ENCODE measurements at regions not wholly inside any gene's neighbourhood (a gene's known extent, or its start where the extent isn't known, plus 50 kb on each side); places are given as distances from the start of the nearest gene placed in this dataset.

- TF ChIP-seq RELA (CRISPR knock-in tag; IDR thresholded peaks at IDR 0.05; ENCODE audit: borderline replicate concordance), result no peak
- no peak for TF ChIP-seq ZNF423 (CRISPR knock-in tag; IDR thresholded peaks at IDR 0.05)
- no peak for TF ChIP-seq ELF4 (CRISPR knock-in tag; IDR thresholded peaks at IDR 0.05; ENCODE audit: low read depth)
These were observed 331.9 kb upstream of the GK2 start for GRCh38 chr4:79739912-79740311.
